Activated CD8-positive, alpha-beta memory T cell treated with anti-CD3 and anti-CD28 coated beads for 36 hours (primary cell): ENCODE measurements at regions not wholly inside any gene's neighbourhood (a gene's known extent, or its start where the extent isn't known, plus 50 kb on each side); places are given as distances from the start of the nearest gene placed in this dataset.

Experiments
- CTCF ChIA-PET: fragments of 350-600 bp; sonication (Branson Sonifier 250); formaldehyde crosslinking; loops from one replicate; lab custom pipeline; 2021; ENCODE audit warnings: antibody characterized with exemption; lab: Charles Lee
- POLR2A ChIA-PET: fragments of 350-600 bp; sonication (Branson Sonifier 250); formaldehyde crosslinking; loops from one replicate; lab custom pipeline; 2021; ENCODE audit warnings: antibody characterized with exemption; lab: Charles Lee

- ChIA-PET POLR2A (no interaction called here), CTCF (no interaction called here)
Measured at GRCh38 chr11:130606781-130607511, 158.5 kb downstream of the ADAMTS15 start.

GRCh38 chr11:130608287-130608686, 159.8 kb downstream of the ADAMTS15 start:
- POLR2A ChIA-PET: no interaction called here
- CTCF ChIA-PET: no interaction called here

GRCh38 chr11:130609121-130610035, 160.9 kb downstream of the ADAMTS15 start:
- ChIA-PET POLR2A (no interaction called here), CTCF (no interaction called here)

- CTCF ChIA-PET: no interaction called here
- POLR2A ChIA-PET: no interaction called here
Measured at GRCh38 chr11:130611791-130612251, 163.4 kb downstream of the ADAMTS15 start.

GRCh38 chr11:130612291-130612851, 163.9 kb downstream of the ADAMTS15 start:
- CTCF ChIA-PET: no interaction called here
- POLR2A ChIA-PET: no interaction called here

GRCh38 chr11:130613396-130613795, 165.0 kb downstream of the ADAMTS15 start:
- POLR2A ChIA-PET: no interaction called here
- CTCF ChIA-PET: no interaction called here

GRCh38 chr11:130614591-130614990, 166.1 kb downstream of the ADAMTS15 start:
- ChIA-PET CTCF (no interaction called here), POLR2A (no interaction called here)

- CTCF ChIA-PET: no interaction called here
- POLR2A ChIA-PET: no interaction called here
Measured at GRCh38 chr11:130615561-130615960, 167.1 kb downstream of the ADAMTS15 start.

GRCh38 chr11:130616573-130616972, 168.1 kb downstream of the ADAMTS15 start:
- POLR2A ChIA-PET: no interaction called here
- CTCF ChIA-PET: no interaction called here

GRCh38 chr11:130617001-130617400, 168.6 kb downstream of the ADAMTS15 start:
- CTCF ChIA-PET: no interaction called here
- POLR2A ChIA-PET: no interaction called here

- ChIA-PET POLR2A (no interaction called here), CTCF (no interaction called here)
Measured at GRCh38 chr11:130620548-130620947, 172.1 kb downstream of the ADAMTS15 start.

GRCh38 chr11:130622141-130622542, 173.7 kb downstream of the ADAMTS15 start:
- CTCF ChIA-PET: interaction anchor here (0.9 kb wide), 1 partner anchor 240 kb away, joined by 4 read pairs; no protein-coding TSS in a partner anchor
- POLR2A ChIA-PET: no interaction called here

- ChIA-PET CTCF (no interaction called here), POLR2A (interaction anchor here (0.6 kb wide), 1 partner anchor 258 kb away, joined by 6 read pairs; no protein-coding TSS in a partner anchor)
Measured at GRCh38 chr11:130623670-130624668, 175.5 kb downstream of the ADAMTS15 start.

GRCh38 chr11:130624971-130625544, 176.6 kb downstream of the ADAMTS15 start:
- POLR2A ChIA-PET: no interaction called here
- CTCF ChIA-PET: no interaction called here

- POLR2A ChIA-PET: no interaction called here
- CTCF ChIA-PET: no interaction called here
Measured at GRCh38 chr11:130625578-130626306, 177.3 kb downstream of the ADAMTS15 start.

- CTCF ChIA-PET: no interaction called here
- POLR2A ChIA-PET: no interaction called here
Measured at GRCh38 chr11:130629039-130629438, 180.6 kb downstream of the ADAMTS15 start.

- CTCF ChIA-PET: no interaction called here
- POLR2A ChIA-PET: interaction anchor here (0.7 kb wide), 1 partner anchor 44 kb away, joined by 3 read pairs; no protein-coding TSS in a partner anchor
Measured at GRCh38 chr11:130631119-130631518, 182.7 kb downstream of the ADAMTS15 start.

GRCh38 chr11:130633466-130633865, 185.0 kb downstream of the ADAMTS15 start:
- ChIA-PET POLR2A (no interaction called here), CTCF (no interaction called here)
